GM18505 (cell line): ENCODE measurements at regions not wholly inside any gene's neighbourhood (a gene's known extent, or its start where the extent isn't known, plus 50 kb on each side); places are given as distances from the start of the nearest gene placed in this dataset.
"Not testable (repeated sequence)": the region's sequence is repeated elsewhere in the genome, so short reads cannot be mapped to it uniquely, and the experiment has no call there.

Source experiments
- ATAC-seq: cut with Tn5 transposase; IDR thresholded peaks from one replicate; pipeline ENCODE4 v1.9.1; 2021; ENCODE audit not compliant: unreplicated experiment
- POLR2A ChIP-seq: IDR thresholded peaks from 4 replicates; pipeline ENCODE4 v1.6.1; 2011; ENCODE audit warnings: borderline replicate concordance; ENCODE audit not compliant: insufficient read depth, insufficient read length; ENCODE audit errors: extremely low read depth

GRCh38 chr1:169049258-169049938 lies 57.1 kb upstream of the ATP1B1 start:
- TF ChIP-seq POLR2A: no peak
- ATAC-seq: no peak

- ATAC-seq: no peak
- no peak for TF ChIP-seq POLR2A
Measured at GRCh38 chr1:169051171-169051570, 55.3 kb upstream of the ATP1B1 start.

GRCh38 chr1:169052171-169052570 lies 54.3 kb upstream of the ATP1B1 start:
- not testable (repeated sequence) for ATAC-seq

- ATAC-seq: no peak
- no peak for TF ChIP-seq POLR2A
Measured at GRCh38 chr1:169052727-169053126, 53.8 kb upstream of the ATP1B1 start.

DNA sequence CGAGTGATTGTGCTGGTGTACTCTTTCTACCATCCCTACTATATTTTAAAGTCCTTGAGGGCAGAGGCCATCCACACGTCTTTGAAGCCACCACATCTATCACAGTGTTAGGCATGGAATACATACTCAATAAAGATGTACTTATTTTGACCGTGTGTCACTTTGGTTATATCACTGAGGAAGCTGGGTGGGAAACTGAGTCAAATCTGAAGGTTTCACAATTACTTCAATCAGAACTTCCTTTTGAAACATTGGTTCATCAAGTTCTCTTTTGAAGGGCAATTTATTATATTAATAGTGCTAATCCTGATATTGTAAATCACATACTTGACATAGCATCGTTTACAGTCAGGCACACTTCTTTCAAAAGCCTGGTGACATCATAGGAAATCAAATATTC lies 53.3 kb upstream of the ATP1B1 start:
- ATAC-seq: no peak

More for the DNA sequence above, 53.3 kb upstream of the ATP1B1 start:
- TF ChIP-seq POLR2A: no peak
